ENCODE measurements at regions not wholly inside any gene's neighbourhood (a gene's known extent, or its start where the extent isn't known, plus 50 kb on each side); places are given as distances from the start of the nearest gene placed in this dataset.

DNA sequence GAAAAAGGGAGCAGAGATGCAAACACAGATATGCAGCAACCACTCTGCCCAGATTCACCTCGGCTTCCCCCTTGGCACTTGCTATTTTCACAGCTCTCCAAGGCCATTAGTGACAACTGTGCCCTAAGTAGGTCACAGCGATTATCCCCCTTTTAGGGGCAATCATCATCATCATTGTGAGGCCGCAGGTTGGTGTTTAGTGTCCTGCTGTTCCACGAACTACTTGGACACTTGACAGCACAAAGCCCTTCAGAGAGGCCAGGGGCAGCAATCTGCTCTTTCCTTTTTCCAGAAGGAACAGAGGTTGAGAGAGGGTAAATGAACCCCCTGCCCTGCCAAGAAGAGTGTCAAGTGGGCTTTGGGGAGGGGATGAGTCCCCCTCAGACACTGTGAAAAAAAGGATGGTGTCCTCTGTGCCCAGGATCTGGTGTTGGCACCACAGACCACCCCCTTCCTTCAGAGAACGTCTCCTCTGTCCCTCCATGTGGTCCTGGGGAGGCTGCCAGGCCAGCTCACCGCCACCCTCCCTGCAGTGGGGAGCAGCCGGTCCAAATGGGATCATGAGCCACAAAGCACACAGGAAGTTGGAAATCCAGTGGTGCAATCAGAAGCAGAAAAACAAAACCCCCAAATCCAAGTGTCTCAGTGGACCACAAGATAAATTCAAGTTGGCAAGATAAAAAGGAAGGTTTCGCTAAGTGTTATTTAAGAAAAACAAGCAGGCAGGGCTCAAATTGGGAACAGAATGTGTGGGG lies 78.4 kb upstream of the MED9 start:
- no peak overlapping the region for H3K27ac ChIP-seq (ENCODE audit: low read length)
- H3K9me3 ChIP-seq (ENCODE audit: insufficient read depth, low read depth, low read length): no peaks in the 10 kb centered on the region
- H3K4me3 ChIP-seq (ENCODE audit: low read length): no peak overlapping the region
- H3K4me1 ChIP-seq (ENCODE audit: insufficient read depth, low read length): no peaks in the 10 kb centered on the region
- H3K36me3 ChIP-seq (ENCODE audit: insufficient read depth, low read depth, low read length): no peaks in the 10 kb centered on the region
- no peaks in the 10 kb centered on the region for H3K27me3 ChIP-seq (ENCODE audit: insufficient read depth, low read length)
- no peak overlapping the region for H3K9ac ChIP-seq (ENCODE audit: low read depth, low read length)

DNA sequence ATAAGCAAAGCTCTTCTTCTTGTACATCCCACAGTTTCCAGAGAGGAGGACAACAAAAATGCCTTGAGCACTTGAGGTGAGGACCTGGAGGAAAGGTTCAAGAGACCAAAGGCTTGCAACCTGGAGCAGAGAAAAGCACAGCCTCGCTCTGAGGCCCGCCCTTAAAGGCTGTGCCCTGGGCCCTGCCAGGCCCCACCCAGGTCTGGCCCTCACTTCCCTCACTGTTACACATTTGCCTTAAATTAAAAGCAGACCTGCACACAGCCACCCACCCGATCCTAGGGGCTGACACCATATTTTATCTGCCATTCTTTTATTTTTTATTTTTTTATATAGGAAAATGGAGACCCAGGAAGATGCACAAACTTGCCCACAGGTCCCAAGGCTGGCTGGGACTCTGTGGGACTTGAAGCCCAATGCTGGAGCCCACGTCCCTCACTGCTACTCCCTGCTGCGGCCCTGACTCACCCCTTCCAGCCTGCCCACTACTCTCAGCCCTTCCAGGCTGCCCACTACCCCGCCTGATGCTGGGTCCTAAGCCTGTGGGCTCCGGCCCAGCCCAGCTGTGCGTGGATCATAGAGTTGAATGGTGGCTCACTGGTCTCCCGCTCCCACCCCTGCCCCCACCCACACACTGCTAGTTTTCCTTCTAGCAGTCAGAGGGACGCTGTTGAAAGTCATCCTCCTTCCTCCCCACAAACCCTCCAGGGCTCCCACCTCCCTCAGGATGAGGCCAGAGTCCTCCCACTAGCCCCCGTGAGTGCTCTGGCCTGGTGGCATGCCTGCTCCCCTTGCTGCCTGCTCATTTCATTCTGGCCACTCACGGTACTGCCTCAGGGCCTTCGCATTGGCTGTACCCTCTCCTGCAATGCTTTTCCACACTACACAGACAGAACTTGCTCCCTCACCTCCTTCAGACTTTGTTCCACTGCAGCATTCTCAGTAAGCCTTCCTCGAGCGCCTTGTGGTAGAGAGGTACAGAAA lies 77.6 kb upstream of the MED9 start:
- no peak overlapping the region for H3K4me3 ChIP-seq (ENCODE audit: low read length)
- H3K9ac ChIP-seq (ENCODE audit: low read depth, low read length): no peak overlapping the region

DNA sequence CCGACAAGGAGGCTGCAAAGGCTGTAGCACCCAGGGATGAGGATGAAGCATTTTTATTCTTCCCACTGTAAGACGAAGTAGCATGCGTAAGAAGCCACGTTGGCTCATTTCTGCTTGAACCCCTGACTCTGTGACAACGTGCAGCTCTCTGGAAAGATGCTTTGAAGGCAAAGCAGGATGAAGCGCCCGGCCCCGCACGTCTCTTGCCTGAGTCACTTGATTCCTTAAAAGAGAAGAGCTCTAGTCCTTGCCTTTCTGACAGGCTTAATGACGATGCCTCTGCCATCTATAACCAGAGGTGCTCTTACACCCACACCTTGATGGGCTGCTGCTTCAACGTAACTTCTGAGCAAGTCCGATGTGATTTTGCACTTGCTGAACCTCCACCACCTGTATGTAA lies 76.7 kb upstream of the MED9 start:
- no peaks in the 10 kb centered on the region for H3K36me3 ChIP-seq (ENCODE audit: insufficient read depth, low read depth, low read length)
- H3K9ac ChIP-seq (ENCODE audit: low read depth, low read length): no peak overlapping the region
- H3K4me1 ChIP-seq (ENCODE audit: insufficient read depth, low read length): no peaks in the 10 kb centered on the region
- H3K27ac ChIP-seq (ENCODE audit: low read length): no peak overlapping the region
- no peaks in the 10 kb centered on the region for H3K27me3 ChIP-seq (ENCODE audit: insufficient read depth, low read length)
- H3K4me3 ChIP-seq (ENCODE audit: low read length): no peak overlapping the region
- no peaks in the 10 kb centered on the region for H3K9me3 ChIP-seq (ENCODE audit: insufficient read depth, low read depth, low read length)

More for the DNA sequence above, 77.6 kb upstream of the MED9 start:
- H3K9me3 ChIP-seq (ENCODE audit: insufficient read depth, low read depth, low read length): no peaks in the 10 kb centered on the region
- H3K27me3 ChIP-seq (ENCODE audit: insufficient read depth, low read length): no peaks in the 10 kb centered on the region
- H3K36me3 ChIP-seq (ENCODE audit: insufficient read depth, low read depth, low read length): no peaks in the 10 kb centered on the region
- H3K4me1 ChIP-seq (ENCODE audit: insufficient read depth, low read length): no peaks in the 10 kb centered on the region
- H3K27ac ChIP-seq (ENCODE audit: low read length): no peak overlapping the region

DNA sequence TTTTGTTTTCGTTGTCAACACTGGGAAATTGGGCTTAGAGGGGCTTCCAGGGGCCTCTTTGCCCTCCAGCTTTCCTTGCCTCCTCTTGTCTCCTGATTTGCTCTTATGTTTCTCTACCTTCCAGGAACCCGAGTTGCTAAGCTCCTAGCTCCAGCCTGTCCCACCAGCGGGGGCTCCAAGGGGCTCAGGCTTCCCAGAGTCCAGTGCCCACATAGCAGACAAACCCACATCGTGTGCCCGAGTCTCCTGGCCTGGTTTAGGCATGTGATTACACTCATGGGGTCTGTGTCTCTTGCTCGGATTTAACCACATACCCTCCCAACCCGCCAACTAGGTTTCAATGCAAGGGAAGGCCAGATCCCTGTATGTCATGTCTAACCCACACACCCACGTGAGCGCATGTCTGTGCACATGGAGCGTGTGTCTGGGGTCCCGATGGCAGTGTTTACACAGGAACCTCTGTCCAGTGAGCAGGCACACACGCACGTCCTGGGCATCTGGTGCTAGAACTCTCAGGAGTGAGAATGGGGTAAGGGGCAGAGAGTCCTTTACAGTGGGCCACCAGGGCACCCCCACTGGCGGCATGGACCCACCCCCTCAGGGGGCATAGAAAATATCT lies 76.1 kb upstream of the MED9 start:
- no peak overlapping the region for H3K9ac ChIP-seq (ENCODE audit: low read depth, low read length)

DNA sequence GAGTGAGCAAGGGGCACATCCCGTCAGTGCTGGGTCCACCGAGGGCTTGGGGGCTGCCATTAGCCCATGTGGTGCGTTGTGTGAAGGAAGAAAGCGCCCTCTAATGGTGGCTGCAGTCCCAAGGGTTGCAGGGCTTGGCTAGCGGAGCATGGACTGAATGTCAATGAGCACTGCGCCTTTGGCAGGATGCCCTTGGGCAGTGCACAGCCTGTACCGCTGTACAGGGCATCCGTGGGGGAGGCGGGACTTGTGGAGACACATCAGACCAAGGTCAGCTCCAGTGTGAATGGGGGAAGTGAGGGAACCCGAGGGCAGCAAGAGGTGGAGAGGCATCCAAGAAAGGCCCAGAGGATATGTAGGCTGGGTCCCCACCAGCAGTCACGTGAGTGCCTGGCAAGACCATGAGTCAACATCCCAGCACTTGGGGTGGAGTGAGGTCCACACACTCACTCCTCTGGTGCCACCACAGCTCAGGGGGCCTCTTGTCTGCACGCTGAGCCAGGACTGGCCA lies 75.5 kb upstream of the MED9 start:
- no peak overlapping the region for H3K27ac ChIP-seq (ENCODE audit: low read length)
- H3K4me3 ChIP-seq (ENCODE audit: low read length): no peak overlapping the region
- H3K9ac ChIP-seq (ENCODE audit: low read depth, low read length): no peak overlapping the region
- no peaks in the 10 kb centered on the region for H3K36me3 ChIP-seq (ENCODE audit: insufficient read depth, low read depth, low read length)
- no peaks in the 10 kb centered on the region for H3K27me3 ChIP-seq (ENCODE audit: insufficient read depth, low read length)
- no peaks in the 10 kb centered on the region for H3K4me1 ChIP-seq (ENCODE audit: insufficient read depth, low read length)
- H3K9me3 ChIP-seq (ENCODE audit: insufficient read depth, low read depth, low read length): no peaks in the 10 kb centered on the region

More for the DNA sequence above, 76.1 kb upstream of the MED9 start:
- no peaks in the 10 kb centered on the region for H3K36me3 ChIP-seq (ENCODE audit: insufficient read depth, low read depth, low read length)
- H3K27ac ChIP-seq (ENCODE audit: low read length): no peak overlapping the region
- no peaks in the 10 kb centered on the region for H3K4me1 ChIP-seq (ENCODE audit: insufficient read depth, low read length)
- no peaks in the 10 kb centered on the region for H3K9me3 ChIP-seq (ENCODE audit: insufficient read depth, low read depth, low read length)
- H3K27me3 ChIP-seq (ENCODE audit: insufficient read depth, low read length): no peaks in the 10 kb centered on the region
- H3K4me3 ChIP-seq (ENCODE audit: low read length): no peak overlapping the region

DNA sequence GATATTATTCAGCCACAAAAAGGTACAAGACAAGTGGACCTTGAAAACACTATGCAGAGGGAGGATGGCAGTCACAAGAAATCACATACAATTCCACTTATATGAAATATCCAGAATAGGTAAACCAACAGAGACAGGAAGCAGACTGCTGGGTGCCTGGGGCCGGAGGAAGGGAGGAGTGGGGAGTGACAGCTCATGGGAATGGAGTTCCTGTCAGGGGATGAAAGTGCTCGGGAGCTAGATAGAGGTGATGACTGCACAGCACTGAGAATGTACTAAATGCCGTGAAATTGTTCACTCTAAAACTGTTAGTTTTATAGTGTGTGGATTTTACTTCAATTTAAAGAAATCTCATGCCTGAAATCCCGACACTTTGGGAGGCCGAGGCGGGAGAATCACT lies 74.2 kb upstream of the MED9 start:
- Histone ChIP-seq H3K27me3 (ENCODE audit: insufficient read depth, low read length) (no peaks in the 10 kb centered on the region), H3K9me3 (ENCODE audit: insufficient read depth, low read depth, low read length) (no peaks in the 10 kb centered on the region), H3K36me3 (ENCODE audit: insufficient read depth, low read depth, low read length) (no peaks in the 10 kb centered on the region), H3K4me1 (ENCODE audit: insufficient read depth, low read length) (no peaks in the 10 kb centered on the region), H3K27ac (ENCODE audit: low read length) (no peak overlapping the region), H3K9ac (ENCODE audit: low read depth, low read length) (no peak overlapping the region), H3K4me3 (ENCODE audit: low read length) (no peak overlapping the region)

DNA sequence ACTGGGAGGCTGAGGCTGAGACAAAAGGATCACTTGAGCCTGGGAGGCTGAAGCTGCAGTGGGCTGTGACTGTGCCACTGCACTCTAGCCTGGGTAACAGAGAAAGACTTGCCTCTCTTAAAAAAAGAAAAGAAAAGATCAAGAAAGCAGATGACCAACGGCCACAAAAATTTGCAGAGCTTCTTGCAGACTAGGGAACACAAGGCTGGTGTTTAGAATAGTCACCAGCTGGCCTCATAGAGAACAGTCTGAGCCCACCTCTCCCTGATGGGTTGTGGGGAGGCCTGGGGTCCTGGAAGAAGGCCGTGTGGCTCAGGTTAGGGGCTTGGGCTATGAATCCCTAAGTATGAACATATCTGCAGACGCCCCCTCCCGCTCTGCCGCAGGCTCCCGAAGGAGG lies 73.7 kb upstream of the MED9 start:
- H3K27ac ChIP-seq (ENCODE audit: low read length): no peak overlapping the region
- H3K9ac ChIP-seq (ENCODE audit: low read depth, low read length): no peak overlapping the region
- H3K36me3 ChIP-seq (ENCODE audit: insufficient read depth, low read depth, low read length): no peaks in the 10 kb centered on the region
- H3K4me1 ChIP-seq (ENCODE audit: insufficient read depth, low read length): no peaks in the 10 kb centered on the region
- no peaks in the 10 kb centered on the region for H3K9me3 ChIP-seq (ENCODE audit: insufficient read depth, low read depth, low read length)
- no peaks in the 10 kb centered on the region for H3K27me3 ChIP-seq (ENCODE audit: insufficient read depth, low read length)
- no peak overlapping the region for H3K4me3 ChIP-seq (ENCODE audit: low read length)

DNA sequence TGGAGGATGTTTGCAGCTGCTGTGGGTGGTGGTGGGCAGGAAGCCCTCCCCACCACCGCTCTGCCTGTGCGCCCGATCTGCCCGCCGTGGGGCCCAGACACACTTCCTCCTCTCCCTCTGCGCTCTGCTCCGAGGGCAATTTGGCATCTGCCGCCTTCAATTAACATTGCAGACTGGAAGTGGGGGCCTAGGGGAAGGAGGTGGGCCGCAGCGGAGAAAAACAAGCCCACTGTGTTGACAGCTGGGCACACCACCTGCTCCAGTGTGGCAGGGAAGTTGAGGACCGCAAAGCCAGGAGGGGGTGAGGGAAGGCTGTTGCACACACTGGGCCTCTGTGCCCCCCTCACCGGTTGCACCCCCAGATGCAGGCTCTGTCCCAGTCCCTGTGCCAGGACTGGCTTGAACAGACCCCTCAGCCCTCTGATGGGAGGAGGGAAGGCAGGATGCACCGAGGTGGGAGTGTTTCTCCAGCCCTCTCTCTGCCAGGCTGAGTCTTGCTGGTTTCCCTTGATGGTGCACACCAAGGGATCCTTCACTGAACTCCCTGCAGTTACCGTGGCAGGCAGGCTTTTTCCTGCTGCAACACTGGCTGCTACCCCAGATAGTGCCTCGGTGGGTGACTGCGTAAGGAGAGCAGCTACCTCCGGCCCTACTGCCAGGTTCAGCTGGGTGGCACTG lies 72.8 kb upstream of the MED9 start:
- H3K36me3 ChIP-seq (ENCODE audit: insufficient read depth, low read depth, low read length): no peaks in the 10 kb centered on the region
- H3K4me1 ChIP-seq (ENCODE audit: insufficient read depth, low read length): no peaks in the 10 kb centered on the region
- no peak overlapping the region for H3K9ac ChIP-seq (ENCODE audit: low read depth, low read length)
- no peaks in the 10 kb centered on the region for H3K27me3 ChIP-seq (ENCODE audit: insufficient read depth, low read length)
- no peak overlapping the region for H3K27ac ChIP-seq (ENCODE audit: low read length)
- no peaks in the 10 kb centered on the region for H3K9me3 ChIP-seq (ENCODE audit: insufficient read depth, low read depth, low read length)
- no peak overlapping the region for H3K4me3 ChIP-seq (ENCODE audit: low read length)

DNA sequence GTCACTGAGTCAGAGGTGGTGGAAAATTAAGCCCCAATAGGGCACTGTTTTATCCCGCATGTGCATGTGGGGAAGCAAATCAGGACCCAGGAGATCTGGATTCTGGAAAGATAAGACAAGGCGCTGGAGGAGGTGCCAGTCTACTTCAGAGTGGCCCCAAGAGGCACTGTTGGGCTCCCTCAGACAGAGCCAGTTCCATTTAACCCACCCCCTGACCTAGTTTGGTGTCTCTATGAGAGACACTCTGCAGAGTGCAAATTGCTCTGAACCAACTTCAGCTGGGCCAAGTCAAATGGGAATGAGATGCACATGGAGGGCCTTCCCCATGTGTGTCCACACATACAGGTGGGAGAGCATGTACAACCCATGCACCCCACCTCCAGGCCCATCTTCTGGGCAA lies 71.1 kb upstream of the MED9 start:
- no peak overlapping the region for H3K9ac ChIP-seq (ENCODE audit: low read depth, low read length)
- H3K4me1 ChIP-seq (ENCODE audit: insufficient read depth, low read length): no peaks in the 10 kb centered on the region

DNA sequence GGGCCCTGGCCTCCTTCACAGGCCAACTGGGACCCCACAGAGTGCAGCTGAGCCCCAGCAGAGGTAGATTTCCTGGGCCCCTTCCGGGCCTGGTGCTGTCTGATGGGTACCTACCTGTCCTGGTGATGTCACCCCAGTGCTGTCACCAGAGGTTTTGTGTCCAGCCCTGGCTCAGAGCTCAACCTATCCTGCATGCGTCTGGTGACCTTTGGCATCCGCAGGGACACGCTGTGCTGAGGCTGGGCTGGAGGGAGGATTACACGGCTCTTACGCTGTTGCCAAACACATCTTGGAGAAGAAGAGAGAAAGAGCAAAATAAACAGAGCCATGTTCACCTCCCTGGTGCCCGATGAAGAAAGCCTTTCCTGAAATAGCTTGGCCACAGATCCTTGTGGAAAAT lies 70.6 kb upstream of the MED9 start:
- no peak overlapping the region for H3K27ac ChIP-seq (ENCODE audit: low read length)
- no peak overlapping the region for H3K9ac ChIP-seq (ENCODE audit: low read depth, low read length)
- H3K36me3 ChIP-seq (ENCODE audit: insufficient read depth, low read depth, low read length): no peaks in the 10 kb centered on the region
- H3K27me3 ChIP-seq (ENCODE audit: insufficient read depth, low read length): no peaks in the 10 kb centered on the region
- H3K4me3 ChIP-seq (ENCODE audit: low read length): no peak overlapping the region
- H3K9me3 ChIP-seq (ENCODE audit: insufficient read depth, low read depth, low read length): no peaks in the 10 kb centered on the region
- no peaks in the 10 kb centered on the region for H3K4me1 ChIP-seq (ENCODE audit: insufficient read depth, low read length)

More for the DNA sequence above, 71.1 kb upstream of the MED9 start:
- H3K36me3 ChIP-seq (ENCODE audit: insufficient read depth, low read depth, low read length): no peaks in the 10 kb centered on the region
- H3K9me3 ChIP-seq (ENCODE audit: insufficient read depth, low read depth, low read length): no peaks in the 10 kb centered on the region
- H3K27ac ChIP-seq (ENCODE audit: low read length): no peak overlapping the region
- no peak overlapping the region for H3K4me3 ChIP-seq (ENCODE audit: low read length)
- no peaks in the 10 kb centered on the region for H3K27me3 ChIP-seq (ENCODE audit: insufficient read depth, low read length)

DNA sequence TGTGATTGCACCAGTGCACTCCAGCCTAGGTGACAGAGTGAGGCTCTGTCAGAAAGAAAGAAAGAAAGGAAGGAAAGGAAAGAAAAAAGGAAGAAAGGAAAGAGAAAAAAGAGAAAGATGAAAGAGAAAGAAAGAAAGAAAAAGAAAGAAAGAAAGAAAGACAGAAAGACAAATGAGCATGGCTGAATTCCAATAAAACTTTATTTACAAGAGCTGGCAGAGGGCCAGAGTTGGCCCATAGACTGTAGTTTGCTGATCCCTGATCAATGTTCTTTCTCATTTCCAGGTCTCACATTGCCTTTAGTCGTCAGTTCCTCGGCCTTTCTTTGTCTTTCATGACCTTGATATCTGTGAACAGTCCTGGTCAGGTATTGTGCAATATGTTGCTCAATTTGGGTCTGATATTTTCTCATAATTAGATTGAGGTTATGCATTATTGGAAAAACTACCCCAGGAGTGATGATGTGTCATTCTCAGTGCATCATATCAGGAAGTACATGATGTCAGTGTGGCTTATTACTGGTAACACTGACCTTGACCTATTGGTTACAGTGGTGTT lies 68.5 kb upstream of the MED9 start:
- Histone ChIP-seq H3K9me3 (ENCODE audit: insufficient read depth, low read depth, low read length) (no peaks in the 10 kb centered on the region), H3K27ac (ENCODE audit: low read length) (no peak overlapping the region), H3K9ac (ENCODE audit: low read depth, low read length) (no peak overlapping the region), H3K4me1 (ENCODE audit: insufficient read depth, low read length) (no peaks in the 10 kb centered on the region), H3K4me3 (ENCODE audit: low read length) (no peak overlapping the region), H3K36me3 (ENCODE audit: insufficient read depth, low read depth, low read length) (no peaks in the 10 kb centered on the region), H3K27me3 (ENCODE audit: insufficient read depth, low read length) (no peaks in the 10 kb centered on the region)

Measured in iPS-20b (cell line).